ENCODE measurements at regions not wholly inside any gene's neighbourhood (a gene's known extent, or its start where the extent isn't known, plus 50 kb on each side); places are given as distances from the start of the nearest gene placed in this dataset.

GRCh38 chr12:67073336-67073735 lies 195.8 kb upstream of the CAND1 start:
- Histone ChIP-seq H3K9me3 (replicated peaks in 1 of 2; ENCODE audit: control insufficient read depth in 2 of 2, insufficient read depth in 1 of 2, low read depth in 1 of 2, low read length in 2 of 2) (no peaks in the 10 kb centered on the region), H2BK120ac (ENCODE audit: low read depth, low read length) (no peak overlapping the region), H4K91ac (ENCODE audit: low read depth, low read length, poor library complexity) (no peak overlapping the region), H3K36me3 (replicated peaks in 1 of 2; ENCODE audit: control insufficient read depth in 2 of 2, insufficient read depth in 2 of 2, low read length in 2 of 2) (no peaks in the 10 kb centered on the region), H3K79me1 (ENCODE audit: low read depth, low read length) (no peaks in the 10 kb centered on the region), H3K23ac (ENCODE audit: low read depth, low read length, poor library complexity) (no peak overlapping the region), H3K9ac (ENCODE audit: low read depth, low read length, poor library complexity) (no peak overlapping the region), H3K4me3 (ENCODE audit: low read length in 2 of 2) (no peak overlapping the region), H4K8ac (ENCODE audit: low read depth, low read length) (no peak overlapping the region), H3K14ac (ENCODE audit: low read length) (no peak overlapping the region), H2BK5ac (ENCODE audit: low read length) (no peak overlapping the region), H3K4ac (ENCODE audit: low read length) (no peak overlapping the region), H2BK15ac (ENCODE audit: low read length) (no peak overlapping the region), H2AK5ac (ENCODE audit: low read depth, low read length) (no peak overlapping the region), H3K18ac (ENCODE audit: low read length) (no peak overlapping the region), H2AFZ (ENCODE audit: low read length) (peak overlapping the region; percentile 15), H3K27ac (replicated peaks; ENCODE audit: low read length) (no peak overlapping the region), H3K27me3 (ENCODE audit: control insufficient read depth in 3 of 3, insufficient read depth in 3 of 3, low read depth in 1 of 3, low read length in 3 of 3) (peaks cover 0 to 22% (median 0%) of the 10 kb centered on the region in 3 experiments), H2BK12ac (ENCODE audit: low read length) (no peak overlapping the region), H3K4me1 (ENCODE audit: control insufficient read depth in 2 of 2, insufficient read depth in 1 of 2, low read depth in 1 of 2, low read length in 2 of 2) (peaks cover 3 to 8% of the 10 kb centered on the region in 2 donors), H3K4me2 (ENCODE audit: insufficient read depth, low read length, poor library complexity, severe bottlenecking) (no peak overlapping the region)
- DNase-seq (ENCODE audit: low spot score) = no peak
- WGBS, 2 donors (ENCODE audit: extremely low coverage in 2 of 2, insufficient read length in 2 of 2, insufficient replicate concordance in 1 of 2) = no CpG with 5 or more reads among the region's 1 CpG

GRCh38 chr12:67074072-67074471 lies 195.1 kb upstream of the CAND1 start:
- Histone ChIP-seq H3K14ac (ENCODE audit: low read length) (no peak overlapping the region), H3K36me3 (replicated peaks in 1 of 2; ENCODE audit: control insufficient read depth in 2 of 2, insufficient read depth in 2 of 2, low read length in 2 of 2) (no peaks in the 10 kb centered on the region), H3K18ac (ENCODE audit: low read length) (no peak overlapping the region), H3K4me2 (ENCODE audit: insufficient read depth, low read length, poor library complexity, severe bottlenecking) (no peak overlapping the region), H2AFZ (ENCODE audit: low read length) (no peak overlapping the region), H3K9ac (ENCODE audit: low read depth, low read length, poor library complexity) (no peak overlapping the region), H2BK12ac (ENCODE audit: low read length) (no peak overlapping the region), H3K4me1 (ENCODE audit: control insufficient read depth in 2 of 2, insufficient read depth in 1 of 2, low read depth in 1 of 2, low read length in 2 of 2) (peaks cover 3 to 8% of the 10 kb centered on the region in 2 donors), H3K27ac (replicated peaks; ENCODE audit: low read length) (no peak overlapping the region), H4K8ac (ENCODE audit: low read depth, low read length) (no peak overlapping the region), H3K9me3 (replicated peaks in 1 of 2; ENCODE audit: control insufficient read depth in 2 of 2, insufficient read depth in 1 of 2, low read depth in 1 of 2, low read length in 2 of 2) (no peaks in the 10 kb centered on the region), H2BK5ac (ENCODE audit: low read length) (no peak overlapping the region), H2AK5ac (ENCODE audit: low read depth, low read length) (no peak overlapping the region), H3K23ac (ENCODE audit: low read depth, low read length, poor library complexity) (no peak overlapping the region), H3K79me1 (ENCODE audit: low read depth, low read length) (no peaks in the 10 kb centered on the region), H3K4ac (ENCODE audit: low read length) (no peak overlapping the region), H3K27me3 (ENCODE audit: control insufficient read depth in 3 of 3, insufficient read depth in 3 of 3, low read depth in 1 of 3, low read length in 3 of 3) (peaks cover 0 to 22% (median 0%) of the 10 kb centered on the region in 3 experiments), H2BK120ac (ENCODE audit: low read depth, low read length) (no peak overlapping the region), H3K4me3 (ENCODE audit: low read length in 2 of 2) (no peak overlapping the region), H2BK15ac (ENCODE audit: low read length) (no peak overlapping the region), H4K91ac (ENCODE audit: low read depth, low read length, poor library complexity) (no peak overlapping the region)
- WGBS, 2 donors (ENCODE audit: extremely low coverage in 2 of 2, insufficient read length in 2 of 2, insufficient replicate concordance in 1 of 2) = no CpG with 5 or more reads among the region's 6 CpGs
- DNase-seq (ENCODE audit: low spot score) = no peak

GRCh38 chr12:67077617-67078016 lies 191.5 kb upstream of the CAND1 start:
- Histone ChIP-seq H3K14ac (ENCODE audit: low read length) (no peak overlapping the region), H2AK5ac (ENCODE audit: low read depth, low read length) (no peak overlapping the region), H4K91ac (ENCODE audit: low read depth, low read length, poor library complexity) (no peak overlapping the region), H3K27me3 (ENCODE audit: control insufficient read depth in 3 of 3, insufficient read depth in 3 of 3, low read depth in 1 of 3, low read length in 3 of 3) (peaks cover 0 to 13% (median 0%) of the 10 kb centered on the region in 3 experiments), H2BK12ac (ENCODE audit: low read length) (no peak overlapping the region), H2AFZ (ENCODE audit: low read length) (no peak overlapping the region), H3K4me1 (ENCODE audit: control insufficient read depth in 2 of 2, insufficient read depth in 1 of 2, low read depth in 1 of 2, low read length in 2 of 2) (no peaks in the 10 kb centered on the region), H3K4me3 (ENCODE audit: low read length in 2 of 2) (no peak overlapping the region), H3K9ac (ENCODE audit: low read depth, low read length, poor library complexity) (no peak overlapping the region), H2BK5ac (ENCODE audit: low read length) (no peak overlapping the region), H4K8ac (ENCODE audit: low read depth, low read length) (no peak overlapping the region), H3K9me3 (replicated peaks in 1 of 2; ENCODE audit: control insufficient read depth in 2 of 2, insufficient read depth in 1 of 2, low read depth in 1 of 2, low read length in 2 of 2) (no peaks in the 10 kb centered on the region), H3K79me1 (ENCODE audit: low read depth, low read length) (no peaks in the 10 kb centered on the region), H3K4me2 (ENCODE audit: insufficient read depth, low read length, poor library complexity, severe bottlenecking) (no peak overlapping the region), H2BK120ac (ENCODE audit: low read depth, low read length) (no peak overlapping the region), H2BK15ac (ENCODE audit: low read length) (no peak overlapping the region), H3K27ac (replicated peaks; ENCODE audit: low read length) (no peak overlapping the region), H3K23ac (ENCODE audit: low read depth, low read length, poor library complexity) (no peak overlapping the region), H3K18ac (ENCODE audit: low read length) (no peak overlapping the region), H3K4ac (ENCODE audit: low read length) (no peak overlapping the region), H3K36me3 (replicated peaks in 1 of 2; ENCODE audit: control insufficient read depth in 2 of 2, insufficient read depth in 2 of 2, low read length in 2 of 2) (no peaks in the 10 kb centered on the region)
- no CpG with 5 or more reads among the region's 1 CpG for WGBS, 2 donors (ENCODE audit: extremely low coverage in 2 of 2, insufficient read length in 2 of 2, insufficient replicate concordance in 1 of 2)
- no peak for DNase-seq (ENCODE audit: low spot score)

- no peaks in the 10 kb centered on the region for H3K4me1 ChIP-seq (ENCODE audit: control insufficient read depth in 2 of 2, insufficient read depth in 1 of 2, low read depth in 1 of 2, low read length in 2 of 2)
- H3K36me3 ChIP-seq (replicated peaks in 1 of 2; ENCODE audit: control insufficient read depth in 2 of 2, insufficient read depth in 2 of 2, low read length in 2 of 2) = no peaks in the 10 kb centered on the region
- H3K27ac ChIP-seq (replicated peaks; ENCODE audit: low read length) = no peak overlapping the region
- H3K9me3 ChIP-seq (replicated peaks in 1 of 2; ENCODE audit: control insufficient read depth in 2 of 2, insufficient read depth in 1 of 2, low read depth in 1 of 2, low read length in 2 of 2) = no peaks in the 10 kb centered on the region
- peaks cover 0 to 13% (median 0%) of the 10 kb centered on the region in 3 experiments for H3K27me3 ChIP-seq (ENCODE audit: control insufficient read depth in 3 of 3, insufficient read depth in 3 of 3, low read depth in 1 of 3, low read length in 3 of 3)
- no peak overlapping the region for H3K23ac ChIP-seq (ENCODE audit: low read depth, low read length, poor library complexity)
- no peak overlapping the region for H3K4me3 ChIP-seq (ENCODE audit: low read length in 2 of 2)
- H3K9ac ChIP-seq (ENCODE audit: low read depth, low read length, poor library complexity) = no peak overlapping the region
- H2BK120ac ChIP-seq (ENCODE audit: low read depth, low read length) = no peak overlapping the region
- no peak for DNase-seq (ENCODE audit: low spot score)
- H3K14ac ChIP-seq (ENCODE audit: low read length) = no peak overlapping the region
- H2BK12ac ChIP-seq (ENCODE audit: low read length) = no peak overlapping the region
- no peak overlapping the region for H2AK5ac ChIP-seq (ENCODE audit: low read depth, low read length)
- no peak overlapping the region for H2BK15ac ChIP-seq (ENCODE audit: low read length)
- no peak overlapping the region for H2BK5ac ChIP-seq (ENCODE audit: low read length)
- whole genome bisulfite sequencing, 2 donors (ENCODE audit: extremely low coverage in 2 of 2, insufficient read length in 2 of 2, insufficient replicate concordance in 1 of 2) = no CpG with 5 or more reads among the region's 4 CpGs
- H4K8ac ChIP-seq (ENCODE audit: low read depth, low read length) = no peak overlapping the region
- no peak overlapping the region for H3K4ac ChIP-seq (ENCODE audit: low read length)
- no peak overlapping the region for H4K91ac ChIP-seq (ENCODE audit: low read depth, low read length, poor library complexity)
- H2AFZ ChIP-seq (ENCODE audit: low read length) = no peak overlapping the region
- H3K18ac ChIP-seq (ENCODE audit: low read length) = no peak overlapping the region
- no peak overlapping the region for H3K4me2 ChIP-seq (ENCODE audit: insufficient read depth, low read length, poor library complexity, severe bottlenecking)
- no peaks in the 10 kb centered on the region for H3K79me1 ChIP-seq (ENCODE audit: low read depth, low read length)
Measured at GRCh38 chr12:67078957-67079356, 190.2 kb upstream of the CAND1 start.

Data from neuronal stem cell (in vitro differentiated cells).